Kidney epithelial cell (primary cell): ENCODE measurements at regions not wholly inside any gene's neighbourhood (a gene's known extent, or its start where the extent isn't known, plus 50 kb on each side); places are given as distances from the start of the nearest gene placed in this dataset.
"Not testable (repeated sequence)": the region's sequence is repeated elsewhere in the genome, so short reads cannot be mapped to it uniquely, and the experiment has no call there.

Experiments used
- DNase-seq: peaks from one replicate; pipeline ENCODE4 v3.0.0-alpha.2; 2010; ENCODE audit warnings: low read depth
- H3K27me3 ChIP-seq: 2 replicates; pipeline ENCODE4 v1.6.0; 2011; ENCODE audit warnings: low read length; ENCODE audit not compliant: control insufficient read depth, insufficient read depth
- H3K36me3 ChIP-seq: 2 replicates; pipeline ENCODE4 v1.5.1; 2011; ENCODE audit warnings: low read length; ENCODE audit not compliant: control insufficient read depth, insufficient read depth
- H3K4me3 ChIP-seq: 2 replicates; pipeline ENCODE4 v1.5.1; 2011; ENCODE audit warnings: low read depth, mild to moderate bottlenecking, control low read depth, low read length
- CTCF ChIP-seq: IDR thresholded peaks from 2 replicates; pipeline ENCODE4 v1.5.1; 2011; ENCODE audit warnings: mild to moderate bottlenecking, moderate library complexity, low read length, control low read depth, inconsistent platforms; ENCODE audit not compliant: insufficient read depth, poor library complexity, severe bottlenecking

GRCh38 chr14:22210026-22210425 is 379.0 kb downstream of the DAD1 start:
- H3K36me3 ChIP-seq: no peaks in the 10 kb centered on the region
- TF ChIP-seq CTCF: no peak
- no peak for DNase-seq
- no peak overlapping the region for H3K4me3 ChIP-seq
- no peaks in the 10 kb centered on the region for H3K27me3 ChIP-seq

GRCh38 chr14:22203036-22203435 is 386.0 kb downstream of the DAD1 start:
- no peak for TF ChIP-seq CTCF
- Histone ChIP-seq H3K27me3 (no peaks in the 10 kb centered on the region), H3K36me3 (no peaks in the 10 kb centered on the region), H3K4me3 (no peak overlapping the region)
- DNase-seq: no peak

- H3K27me3 ChIP-seq: no peaks in the 10 kb centered on the region
- TF ChIP-seq CTCF: no peak
- no peaks in the 10 kb centered on the region for H3K36me3 ChIP-seq
- no peak for DNase-seq
- no peak overlapping the region for H3K4me3 ChIP-seq
These were observed 386.7 kb downstream of the DAD1 start for GRCh38 chr14:22202313-22202712.

- no peak for DNase-seq
- no peaks in the 10 kb centered on the region for H3K27me3 ChIP-seq
- no peak overlapping the region for H3K4me3 ChIP-seq
- TF ChIP-seq CTCF: peak; percentile 75
- H3K36me3 ChIP-seq: no peaks in the 10 kb centered on the region
These were observed 387.9 kb downstream of the DAD1 start for GRCh38 chr14:22200977-22201605.

GRCh38 chr14:22200131-22200530 is 388.9 kb downstream of the DAD1 start:
- DNase-seq, H3K36me3 ChIP-seq, H3K27me3 ChIP-seq, H3K4me3 ChIP-seq: not testable (repeated sequence)

- Histone ChIP-seq H3K36me3 (no peaks in the 10 kb centered on the region), H3K27me3 (no peaks in the 10 kb centered on the region), H3K4me3 (no peak overlapping the region)
- TF ChIP-seq CTCF: no peak
- no peak for DNase-seq
These were observed 394.4 kb downstream of the DAD1 start for GRCh38 chr14:22194664-22195063.
